Thyroid gland (tissue), 4 donors: ENCODE measurements at regions not wholly inside any gene's neighbourhood (a gene's known extent, or its start where the extent isn't known, plus 50 kb on each side); places are given as distances from the start of the nearest gene placed in this dataset.
"Not testable (repeated sequence)": the region's sequence is repeated elsewhere in the genome, so short reads cannot be mapped to it uniquely, and the experiment has no call there.

Experiments used
- DNase-seq, 2 donors: peaks; one replicate each; pipeline ENCODE4 v3.0.0-alpha.2; 2019
- H3K27ac ChIP-seq, 3 donors: fragments of 200-600 bp; sonication (generic); 1 replicate in 2 of 3; 2 replicates in 1 of 3; pipeline ENCODE4 v1.5.1; 2016 to 2019; ENCODE audit warnings: mild to moderate bottlenecking in 1 of 3, moderate library complexity in 1 of 3
- H3K27me3 ChIP-seq: fragments of 200-600 bp; sonication (generic); one replicate; pipeline ENCODE4 v1.5.1; 2019
- H3K36me3 ChIP-seq, 2 donors: fragments of 200-600 bp; sonication (generic); one replicate each; pipeline ENCODE4 v1.5.1; 2016 to 2019
- H3K4me1 ChIP-seq, 2 donors: fragments of 200-600 bp; sonication (generic); one replicate each; pipeline ENCODE4 v1.5.1; 2017 to 2019
- H3K4me3 ChIP-seq, 3 donors: fragments of 200-600 bp; sonication (generic); replicated peaks in 1 of 3; 1 replicate in 2 of 3; 2 replicates in 1 of 3; pipeline ENCODE4 v1.5.1; 2016; ENCODE audit warnings: mild to moderate bottlenecking in 1 of 3
- H3K9me3 ChIP-seq: fragments of 200-600 bp; sonication (generic); one replicate; pipeline ENCODE4 v1.5.1; 2017
- CTCF ChIP-seq, 6 experiments: fragments of 200-600 bp in 3 of 6; fragments of 450-650 bp in 3 of 6; sonication (generic) in 3 of 6; IDR thresholded peaks; one replicate each; pipeline ENCODE4 v1.5.1; 2016 to 2019; ENCODE audit warnings: antibody characterized with exemption in 6 of 6, mild to moderate bottlenecking in 2 of 6, inconsistent platforms in 1 of 6, moderate library complexity in 1 of 6
- POLR2A ChIP-seq, 2 donors: fragments of 450-650 bp; IDR thresholded peaks; one replicate each; pipeline ENCODE4 v1.6.1; 2017; ENCODE audit warnings: antibody characterized with exemption in 2 of 2, mild to moderate bottlenecking in 2 of 2, moderate library complexity in 1 of 2
- WGBS, 2 donors: methylation state at CpG; one replicate each; pipeline ENCODE4 v1.1.5; 2017; 5-methylcytosine and 5-hydroxymethylcytosine counted together
- intact Hi-C: fragments of 100-400 bp; cut with DNase I; formaldehyde crosslinking; loops from one replicate; pipeline ENCODE4 v1.15.1; 2023

GRCh38 chr11:127962416-127962815, 624.9 kb downstream of the ETS1 start:
- no peaks in the 10 kb centered on the region for H3K9me3 ChIP-seq
- H3K4me1 ChIP-seq, result no peaks in the 10 kb centered on the region
- H3K27ac ChIP-seq, result no peak overlapping the region
- WGBS, 2 donors, result 73 to 86% methylated on average over 1 of the region's 1 CpG
- no peaks in the 10 kb centered on the region for H3K27me3 ChIP-seq
- TF ChIP-seq CTCF (IDR thresholded peaks at IDR 0.05) (no peak), POLR2A (IDR thresholded peaks at IDR 0.05) (no peak)
- DNase-seq, result no peak
- intact Hi-C loops, result no loop called here
- H3K4me3 ChIP-seq, result no peak overlapping the region
- H3K36me3 ChIP-seq, result no peaks in the 10 kb centered on the region

GRCh38 chr11:127950162-127950561, 637.2 kb downstream of the ETS1 start:
- H3K4me1 ChIP-seq, result no peaks in the 10 kb centered on the region
- no peaks in the 10 kb centered on the region for H3K27me3 ChIP-seq
- 70 to 78% methylated on average over 2 of the region's 2 CpGs for WGBS, 2 donors
- TF ChIP-seq CTCF (IDR thresholded peaks at IDR 0.05), result no peak
- no peak for TF ChIP-seq POLR2A (IDR thresholded peaks at IDR 0.05)
- no peak for DNase-seq
- no peak overlapping the region for H3K27ac ChIP-seq
- intact Hi-C loops, result no loop called here
- H3K36me3 ChIP-seq, result no peaks in the 10 kb centered on the region
- no peak overlapping the region for H3K4me3 ChIP-seq
- H3K9me3 ChIP-seq, result no peaks in the 10 kb centered on the region

GRCh38 chr11:127943763-127944162, 643.6 kb downstream of the ETS1 start:
- Histone ChIP-seq H3K9me3 (no peaks in the 10 kb centered on the region), H3K4me3 (no peak overlapping the region), H3K27ac (no peak overlapping the region), H3K4me1 (no peaks in the 10 kb centered on the region), H3K27me3 (no peaks in the 10 kb centered on the region), H3K36me3 (no peaks in the 10 kb centered on the region)
- WGBS, 2 donors, result 70 to 74% methylated on average over 4 of the region's 4 CpGs
- no peak for DNase-seq
- intact Hi-C loops, result no loop called here
- TF ChIP-seq CTCF (IDR thresholded peaks at IDR 0.05) (no peak), POLR2A (IDR thresholded peaks at IDR 0.05) (no peak)

- 87 to 90% methylated on average over 5 of the region's 5 CpGs for WGBS, 2 donors
- TF ChIP-seq POLR2A (IDR thresholded peaks at IDR 0.05) (no peak), CTCF (IDR thresholded peaks at IDR 0.05) (no peak)
Observed at GRCh38 chr11:127943152-127943551, 644.2 kb downstream of the ETS1 start.

GRCh38 chr11:127941554-127941953, 645.8 kb downstream of the ETS1 start:
- H3K36me3 ChIP-seq, intact Hi-C loops, H3K27ac ChIP-seq, H3K9me3 ChIP-seq, DNase-seq, H3K27me3 ChIP-seq, H3K4me3 ChIP-seq, H3K4me1 ChIP-seq: not testable (repeated sequence)
- WGBS, 2 donors, result 94% methylated on average over 17 of the region's 17 CpGs

More at GRCh38 chr11:127943152-127943551, 644.2 kb downstream of the ETS1 start:
- H3K4me3 ChIP-seq, result no peak overlapping the region
- intact Hi-C loops, result no loop called here
- no peak for DNase-seq
- H3K4me1 ChIP-seq, result no peaks in the 10 kb centered on the region
- no peaks in the 10 kb centered on the region for H3K36me3 ChIP-seq
- no peaks in the 10 kb centered on the region for H3K27me3 ChIP-seq
- no peaks in the 10 kb centered on the region for H3K9me3 ChIP-seq
- no peak overlapping the region for H3K27ac ChIP-seq

GRCh38 chr11:127939000-127939399, 648.4 kb downstream of the ETS1 start:
- Histone ChIP-seq H3K27ac (no peak overlapping the region), H3K4me1 (no peaks in the 10 kb centered on the region), H3K4me3 (no peak overlapping the region), H3K9me3 (no peaks in the 10 kb centered on the region), H3K27me3 (no peaks in the 10 kb centered on the region), H3K36me3 (no peaks in the 10 kb centered on the region)
- intact Hi-C loops, result no loop called here
- TF ChIP-seq CTCF (IDR thresholded peaks at IDR 0.05) (no peak), POLR2A (IDR thresholded peaks at IDR 0.05) (no peak)
- no peak for DNase-seq
- WGBS, 2 donors, result 92 to 95% methylated on average over 3 of the region's 3 CpGs
